NCI-H526 (cell line): ENCODE measurements at regions not wholly inside any gene's neighbourhood (a gene's known extent, or its start where the extent isn't known, plus 50 kb on each side); places are given as distances from the start of the nearest gene placed in this dataset.
"Not testable (repeated sequence)": the region's sequence is repeated elsewhere in the genome, so short reads cannot be mapped to it uniquely, and the experiment has no call there.

ENCODE experiments used
- DNase-seq, 2 experiments: peaks; one replicate each; lab custom pipeline; 2025; lab: John Stamatoyannopoulos, UW

DNA sequence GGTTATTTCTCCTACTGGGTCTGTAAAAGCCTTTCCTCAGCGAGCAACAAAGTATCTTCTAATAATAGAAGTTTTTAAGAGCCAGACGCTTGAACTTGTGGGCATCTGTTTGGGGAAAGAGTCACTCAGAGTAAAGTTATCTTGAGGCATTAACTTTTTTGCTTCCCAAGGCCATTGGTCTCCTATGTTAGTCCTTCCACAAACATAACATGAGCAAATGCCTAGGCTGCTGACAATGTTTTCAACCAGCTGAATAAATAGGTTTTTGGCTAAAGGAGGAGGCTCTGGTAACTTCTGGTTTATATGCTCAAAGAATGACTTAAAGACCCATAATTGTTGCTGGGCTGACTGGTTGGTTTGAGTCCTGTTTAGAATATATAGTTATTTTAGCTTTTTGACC lies 213.5 kb upstream of the SYNCRIP start:
- no peak for DNase-seq

DNA sequence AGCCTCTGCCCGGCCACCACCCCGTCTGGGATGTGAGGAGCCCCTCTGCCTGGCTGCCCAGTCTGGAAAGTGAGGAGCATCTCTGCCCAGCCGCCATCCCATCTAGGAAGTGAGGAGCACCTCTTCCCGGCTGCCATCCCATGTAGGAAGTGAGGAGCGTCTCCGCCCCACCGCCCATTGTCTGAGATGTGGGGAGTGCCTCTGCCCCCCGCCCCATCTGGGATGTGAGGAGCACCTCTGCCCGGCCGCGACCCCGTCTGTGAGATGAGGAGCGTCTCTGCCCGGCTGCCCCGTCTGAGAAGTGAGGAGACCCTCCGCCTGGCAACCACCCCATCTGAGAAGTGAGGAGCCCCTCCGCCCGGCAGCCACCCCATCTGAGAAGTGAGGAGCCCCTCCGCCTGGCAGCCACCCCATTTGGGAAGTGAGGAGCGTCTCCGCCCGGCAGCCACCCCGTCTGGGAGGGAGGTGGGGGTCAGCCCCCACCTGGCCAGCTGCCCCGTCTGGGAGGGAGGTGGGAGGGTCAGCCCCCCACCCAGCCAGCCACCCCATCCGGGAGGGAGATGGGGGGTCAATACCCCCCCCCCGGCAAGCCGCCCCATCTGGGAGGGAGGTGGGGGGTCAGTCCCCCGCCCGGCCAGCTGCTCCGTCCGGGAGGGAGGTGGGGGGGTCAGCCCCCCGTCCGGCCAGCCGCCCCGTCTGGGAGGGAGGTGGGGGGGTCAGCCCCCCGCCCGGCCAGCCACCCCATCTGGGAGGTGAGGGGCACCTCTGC lies 195.8 kb upstream of the SYNCRIP start:
- DNase-seq: not testable (repeated sequence)

- no peak for DNase-seq
Observed at GRCh38 chr6:85828973-85829372, 186.3 kb upstream of the SYNCRIP start.

DNA sequence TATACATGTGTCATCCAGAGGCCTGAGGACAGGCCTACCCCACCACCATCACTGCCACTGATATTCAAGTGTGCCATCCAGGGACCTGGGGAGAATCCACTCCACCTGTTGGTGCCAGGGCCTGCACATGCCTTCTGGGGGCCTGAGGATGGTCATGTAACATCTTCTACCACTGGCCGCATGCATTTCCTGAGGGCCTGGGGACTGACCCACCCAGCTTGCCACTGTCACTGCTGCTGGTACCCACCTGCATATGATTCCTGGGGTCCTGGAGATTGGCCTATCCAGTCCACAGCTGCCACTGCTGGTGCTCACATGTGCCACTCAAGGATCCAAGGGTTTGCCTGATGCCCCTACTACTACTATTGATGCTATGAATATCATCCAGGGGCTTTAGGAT lies 184.3 kb upstream of the SYNCRIP start:
- DNase-seq: no peak

- DNase-seq: no peak
Observed at GRCh38 chr6:85824329-85824728, 181.6 kb upstream of the SYNCRIP start.

DNA sequence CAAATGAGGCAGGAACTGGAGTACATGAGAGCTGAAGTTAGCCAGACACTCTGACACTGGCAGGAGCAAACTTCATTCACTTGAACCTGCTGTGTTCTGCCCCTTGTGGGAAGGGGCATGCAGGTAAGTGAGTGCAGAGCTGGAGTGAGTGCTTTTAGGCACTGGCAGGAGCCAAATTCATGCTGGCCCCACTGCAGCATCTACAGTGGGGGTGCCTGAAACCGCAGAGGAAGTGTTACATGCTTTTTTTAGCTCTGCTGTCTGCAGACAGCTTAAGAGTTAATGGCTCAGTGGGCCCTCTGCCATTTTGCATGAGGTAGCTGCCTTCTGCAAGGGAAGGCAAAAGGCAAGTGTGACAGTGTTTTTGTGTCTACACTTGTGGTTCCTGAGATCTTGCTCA lies 167.9 kb upstream of the SYNCRIP start:
- no peak for DNase-seq

- DNase-seq: no peak
Observed at GRCh38 chr6:85803721-85804120, 161.0 kb upstream of the SYNCRIP start.

DNA sequence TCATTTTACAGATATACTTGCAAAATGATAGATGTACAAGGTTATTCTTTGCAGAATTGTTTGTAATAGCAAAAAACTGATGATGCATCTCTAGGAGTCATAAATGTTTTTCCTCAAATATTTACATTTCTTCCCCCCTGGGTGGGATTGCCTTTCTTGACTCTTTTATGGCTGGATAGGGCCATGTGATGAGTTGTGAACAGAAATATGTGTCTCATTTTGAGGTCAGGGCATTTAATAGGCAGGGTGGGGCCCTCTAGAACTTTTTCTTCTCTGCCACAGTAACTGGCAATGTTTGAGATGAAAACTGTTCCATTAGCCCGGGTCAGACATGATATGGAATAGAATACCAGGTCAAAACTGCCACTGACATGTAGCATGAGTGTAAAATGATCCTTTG lies 159.5 kb upstream of the SYNCRIP start:
- no peak for DNase-seq

GRCh38 chr6:85798931-85799652 lies 156.4 kb upstream of the SYNCRIP start:
- no peak for DNase-seq

DNA sequence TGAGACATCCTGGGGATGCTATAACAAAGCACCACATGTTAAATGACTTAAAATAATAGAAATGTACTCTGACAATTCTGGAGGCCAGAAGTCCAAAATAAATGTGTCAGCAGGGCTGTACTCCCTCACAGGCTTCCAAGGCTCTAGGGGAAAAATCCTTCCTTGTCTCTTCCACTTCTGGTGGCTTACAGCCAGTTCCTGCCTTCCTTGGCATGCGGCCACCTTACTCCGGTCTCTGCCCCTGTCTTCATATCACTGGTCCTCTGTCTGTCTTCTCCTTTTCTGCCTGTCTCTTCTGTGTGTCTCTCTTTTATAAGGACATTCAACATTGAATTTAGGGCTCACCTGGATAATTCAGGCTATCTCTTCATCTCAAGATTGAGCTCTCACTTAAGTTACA lies 155.3 kb upstream of the SYNCRIP start:
- DNase-seq: no peak

GRCh38 chr6:85795945-85796344 lies 153.3 kb upstream of the SYNCRIP start:
- DNase-seq: peak; percentile 90 to 94

GRCh38 chr6:85792254-85792653 lies 149.6 kb upstream of the SYNCRIP start:
- DNase-seq: no peak

- no peak for DNase-seq
Observed at GRCh38 chr6:85775883-85776282, 133.2 kb upstream of the SYNCRIP start.

DNA sequence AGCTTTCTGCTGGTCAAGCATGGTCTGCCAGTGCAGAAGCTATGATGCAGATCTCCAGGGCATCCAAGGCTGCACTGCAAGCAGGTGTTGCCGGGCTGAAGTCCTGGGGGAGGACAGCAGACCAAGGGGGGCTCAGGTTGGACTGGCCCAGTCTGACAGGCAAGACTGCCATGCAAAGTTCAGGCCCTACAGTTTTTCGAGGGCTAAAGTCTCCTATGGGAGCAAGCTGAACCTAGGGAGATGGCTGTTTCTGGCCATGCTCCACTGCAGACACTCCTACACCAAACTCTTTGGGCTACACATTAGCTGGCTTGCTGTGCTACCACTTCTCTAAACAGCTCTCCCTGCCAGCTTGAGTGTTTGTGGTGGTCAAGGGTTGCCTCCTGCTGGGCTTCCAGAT lies 130.0 kb upstream of the SYNCRIP start:
- DNase-seq: no peak

- DNase-seq: no peak
Observed at GRCh38 chr6:85771925-85772430, 129.3 kb upstream of the SYNCRIP start.

DNA sequence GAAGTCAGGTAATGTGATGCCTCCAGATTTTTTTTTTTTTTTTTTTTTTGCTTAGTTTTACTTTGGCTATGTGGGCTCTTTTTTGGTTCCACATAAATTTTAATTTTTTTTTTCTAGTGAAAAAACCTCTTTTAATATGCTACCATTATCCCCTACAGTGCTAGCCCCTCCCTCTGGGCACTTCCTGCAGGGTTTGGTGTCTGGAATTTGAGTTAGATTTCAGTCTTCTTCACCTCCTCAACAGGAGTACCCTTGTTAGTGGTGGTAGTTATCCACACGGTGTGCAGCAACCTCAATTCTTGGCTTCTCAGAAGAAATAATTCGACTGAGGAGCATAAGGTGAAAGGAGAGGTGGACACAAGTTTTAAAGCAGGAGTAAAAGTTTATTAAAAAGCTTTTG lies 128.8 kb upstream of the SYNCRIP start:
- DNase-seq: no peak

- no peak for DNase-seq
Observed at GRCh38 chr6:85764844-85765243, 122.2 kb upstream of the SYNCRIP start.

- DNase-seq: peak; percentile 17 to 59
Observed at GRCh38 chr6:85756982-85757381, 114.3 kb upstream of the SYNCRIP start.

GRCh38 chr6:85754894-85755293 lies 112.2 kb upstream of the SYNCRIP start:
- DNase-seq: peak; percentile 78 to 80

DNA sequence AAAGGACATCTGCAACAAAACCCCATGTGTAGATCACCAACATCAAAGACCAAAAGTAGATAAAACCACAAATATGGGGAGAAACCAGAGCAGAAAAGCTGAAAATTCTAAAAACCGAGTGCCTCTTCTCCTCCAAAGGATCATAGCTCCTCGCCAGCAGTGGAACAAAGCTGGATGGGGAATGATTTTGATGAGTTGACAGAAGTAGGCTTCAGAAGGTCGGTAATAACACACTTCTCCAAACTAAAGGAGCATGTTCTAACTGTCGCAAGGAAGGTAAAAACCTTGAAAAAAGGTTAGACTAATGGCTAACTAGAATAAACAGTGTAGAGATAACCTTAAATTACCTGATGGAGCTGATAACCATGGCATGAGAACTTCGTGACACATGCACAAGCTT lies 109.9 kb upstream of the SYNCRIP start:
- no peak for DNase-seq

DNA sequence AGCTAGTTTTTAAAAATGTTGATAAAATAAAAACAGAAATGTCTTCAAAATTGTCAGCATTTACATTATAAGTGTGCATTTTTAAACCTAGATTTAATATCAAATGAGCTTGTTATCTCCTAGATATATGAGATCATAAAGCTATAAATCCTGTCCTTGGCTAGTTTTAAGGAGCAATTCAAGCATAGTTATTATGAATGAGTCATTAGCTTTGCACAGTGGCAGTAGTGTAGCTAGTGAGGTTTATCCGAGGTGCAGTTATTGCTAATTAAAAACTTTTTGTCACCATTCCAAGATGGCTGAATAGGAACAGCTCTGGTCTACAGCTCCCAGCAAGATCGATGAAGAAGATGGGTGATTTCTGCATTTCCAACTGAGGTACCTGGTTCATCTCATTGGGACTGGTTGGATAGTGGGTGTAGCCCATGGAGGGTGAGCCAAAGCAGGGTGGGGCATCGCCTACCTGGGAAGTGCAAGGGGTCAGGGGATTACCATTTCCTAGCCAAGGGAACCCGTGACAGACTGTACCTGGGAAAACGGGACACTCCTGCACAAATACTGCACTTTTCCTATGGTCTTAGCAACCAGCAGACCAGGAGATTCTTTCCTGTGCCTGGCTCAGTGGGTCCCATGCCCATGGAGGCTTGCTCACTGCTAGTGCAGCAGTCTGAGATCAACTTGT lies 108.8 kb upstream of the SYNCRIP start:
- DNase-seq: no peak

DNA sequence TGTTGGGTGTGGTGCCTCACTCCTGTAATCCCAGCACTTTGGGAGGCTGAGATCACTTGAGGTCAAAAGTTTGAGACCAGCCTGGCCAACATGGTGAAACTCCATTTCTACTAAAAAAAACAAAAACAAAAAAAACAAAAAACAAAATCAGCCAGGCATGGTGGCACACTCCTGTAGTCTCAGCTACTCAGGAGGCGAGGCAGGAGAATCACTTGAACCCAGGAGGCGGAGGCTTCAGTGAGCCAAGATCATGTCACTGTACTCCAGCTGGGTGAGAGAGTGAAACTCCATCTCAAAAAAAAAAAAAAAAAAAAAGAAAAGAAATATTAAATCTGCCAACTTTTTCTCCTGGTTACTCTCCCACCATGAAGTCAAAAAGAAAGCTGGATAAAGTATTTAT lies 107.5 kb upstream of the SYNCRIP start:
- DNase-seq: not testable (repeated sequence)

- DNase-seq: no peak
Observed at GRCh38 chr6:85749236-85749635, 106.5 kb upstream of the SYNCRIP start.
